ENCODE measurements at regions not wholly inside any gene's neighbourhood (a gene's known extent, or its start where the extent isn't known, plus 50 kb on each side); places are given as distances from the start of the nearest gene placed in this dataset.
A peak's percentile ranks its signal among the peaks of the same experiment; 100 is the strongest.

DNA sequence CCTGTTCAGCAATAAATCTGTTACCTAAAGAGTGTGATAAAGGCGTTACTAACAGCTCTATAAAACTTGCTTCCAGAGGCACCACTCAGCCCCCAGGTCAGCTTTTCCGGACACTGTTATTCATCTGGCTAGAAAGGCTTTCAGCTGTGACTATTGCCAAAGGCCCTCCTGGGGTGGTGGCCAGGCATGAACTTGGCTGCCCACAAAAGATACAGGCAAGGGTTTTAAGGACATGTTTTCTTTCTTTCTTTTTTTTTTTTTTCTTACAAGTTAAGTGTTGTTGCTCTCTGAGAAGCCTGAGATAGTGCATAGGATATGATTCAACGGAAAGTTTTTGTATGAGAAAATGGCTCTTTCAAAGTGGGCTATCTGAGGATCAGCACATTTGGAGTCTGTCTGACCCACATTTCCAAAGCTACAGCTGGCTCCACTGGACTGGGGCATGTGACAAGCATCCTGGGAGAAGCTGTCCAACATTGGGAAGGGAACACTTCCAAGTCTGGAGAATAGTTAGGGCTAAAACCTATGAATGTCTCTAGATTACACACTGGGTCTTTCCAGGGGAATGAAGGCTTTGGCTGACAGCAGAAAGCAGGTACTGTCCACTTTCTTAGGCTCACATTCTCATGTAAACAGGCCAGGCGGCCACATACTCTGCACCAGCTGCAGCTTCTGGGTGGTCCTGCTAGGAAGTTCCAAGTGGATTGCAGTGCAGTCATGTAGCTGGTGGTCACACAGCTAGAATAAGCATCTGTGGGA is 639.7 kb downstream of the LMO4 start:
- DNase-seq (ENCODE audit: low read depth): peak; percentile 61
- no peak overlapping the region for H3K4me3 ChIP-seq (ENCODE audit: control insufficient read depth, low read depth, low read length)
- TF ChIP-seq CTCF (conservative IDR thresholded peaks at IDR 0.05; ENCODE audit: control insufficient read depth, insufficient read depth, low read depth, low read length): no peak

- DNase-seq (ENCODE audit: low read depth): no peak
- no peak for TF ChIP-seq CTCF (conservative IDR thresholded peaks at IDR 0.05; ENCODE audit: control insufficient read depth, insufficient read depth, low read depth, low read length)
- no peak overlapping the region for H3K4me3 ChIP-seq (ENCODE audit: control insufficient read depth, low read depth, low read length)
Observed at GRCh38 chr1:87969040-87969439, 640.4 kb downstream of the LMO4 start.

DNA sequence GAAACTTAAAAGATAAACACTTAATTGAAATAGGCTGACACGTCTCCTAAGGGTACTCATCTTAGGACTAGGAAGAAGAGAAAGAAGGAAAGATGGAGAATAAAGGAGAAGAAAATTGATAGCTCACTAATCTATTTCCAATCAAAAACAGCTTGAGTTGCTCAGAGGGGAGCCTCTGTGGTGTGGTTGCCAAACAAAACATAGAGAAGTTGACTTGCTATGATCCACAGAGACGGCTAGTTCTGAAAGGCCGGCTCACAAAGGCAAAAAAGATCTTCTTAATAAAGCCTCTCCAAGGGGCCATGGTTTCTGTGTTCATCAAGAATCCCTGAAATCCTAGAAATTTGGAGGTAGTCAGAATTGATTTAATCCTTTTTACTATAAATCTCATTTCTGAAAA is 644.1 kb downstream of the LMO4 start:
- TF ChIP-seq CTCF (conservative IDR thresholded peaks at IDR 0.05; ENCODE audit: control insufficient read depth, insufficient read depth, low read depth, low read length): no peak
- DNase-seq (ENCODE audit: low read depth): peak; percentile 25
- H3K4me3 ChIP-seq (ENCODE audit: control insufficient read depth, low read depth, low read length): no peak overlapping the region

- no peak for TF ChIP-seq CTCF (conservative IDR thresholded peaks at IDR 0.05; ENCODE audit: control insufficient read depth, insufficient read depth, low read depth, low read length)
- no peak overlapping the region for H3K4me3 ChIP-seq (ENCODE audit: control insufficient read depth, low read depth, low read length)
- no peak for DNase-seq (ENCODE audit: low read depth)
Observed at GRCh38 chr1:87973896-87974295, 645.2 kb downstream of the LMO4 start.

GRCh38 chr1:87976316-87976715 is 647.6 kb downstream of the LMO4 start:
- TF ChIP-seq CTCF (conservative IDR thresholded peaks at IDR 0.05; ENCODE audit: control insufficient read depth, insufficient read depth, low read depth, low read length): no peak
- no peak for DNase-seq (ENCODE audit: low read depth)

GRCh38 chr1:87977145-87977544 is 648.5 kb downstream of the LMO4 start:
- no peak overlapping the region for H3K4me3 ChIP-seq (ENCODE audit: control insufficient read depth, low read depth, low read length)
- DNase-seq (ENCODE audit: low read depth): no peak
- no peak for TF ChIP-seq CTCF (conservative IDR thresholded peaks at IDR 0.05; ENCODE audit: control insufficient read depth, insufficient read depth, low read depth, low read length)

More at GRCh38 chr1:87976316-87976715, 647.6 kb downstream of the LMO4 start:
- H3K4me3 ChIP-seq (ENCODE audit: control insufficient read depth, low read depth, low read length): no peak overlapping the region

Measured in fibroblast of mammary gland (primary cell).